HG03565 (cell line): ENCODE measurements at regions not wholly inside any gene's neighbourhood (a gene's known extent, or its start where the extent isn't known, plus 50 kb on each side); places are given as distances from the start of the nearest gene placed in this dataset.

Experiments
- ATAC-seq: cut with Tn5 transposase; IDR thresholded peaks from one replicate; pipeline ENCODE4 v1.9.1; 2021; ENCODE audit warnings: mild to moderate bottlenecking, moderate library complexity; ENCODE audit not compliant: unreplicated experiment

GRCh38 chr1:185581961-185582725 lies 152.0 kb upstream of the HMCN1 start:
- ATAC-seq, result no peak

DNA sequence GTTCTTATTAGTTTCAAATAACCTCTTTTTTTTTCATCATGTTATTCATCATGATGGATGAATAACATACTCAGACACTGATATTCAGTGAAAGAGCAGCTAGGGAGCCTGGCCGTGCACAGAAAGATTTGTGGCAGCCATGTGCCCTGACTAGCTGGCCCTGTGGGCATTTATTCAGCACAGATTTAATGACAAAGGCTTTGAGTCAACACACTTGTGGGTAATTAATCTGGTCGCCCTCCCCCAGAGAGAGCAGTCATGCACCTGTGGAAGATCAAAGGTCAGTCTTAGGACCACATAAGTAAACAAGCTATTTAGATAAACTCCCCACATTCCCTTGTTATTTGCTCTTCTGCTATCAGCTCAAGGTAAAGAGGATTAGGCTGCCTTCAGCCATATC lies 153.2 kb upstream of the HMCN1 start:
- no peak for ATAC-seq

GRCh38 chr1:185578293-185578692 lies 155.9 kb upstream of the HMCN1 start:
- ATAC-seq, result no peak

DNA sequence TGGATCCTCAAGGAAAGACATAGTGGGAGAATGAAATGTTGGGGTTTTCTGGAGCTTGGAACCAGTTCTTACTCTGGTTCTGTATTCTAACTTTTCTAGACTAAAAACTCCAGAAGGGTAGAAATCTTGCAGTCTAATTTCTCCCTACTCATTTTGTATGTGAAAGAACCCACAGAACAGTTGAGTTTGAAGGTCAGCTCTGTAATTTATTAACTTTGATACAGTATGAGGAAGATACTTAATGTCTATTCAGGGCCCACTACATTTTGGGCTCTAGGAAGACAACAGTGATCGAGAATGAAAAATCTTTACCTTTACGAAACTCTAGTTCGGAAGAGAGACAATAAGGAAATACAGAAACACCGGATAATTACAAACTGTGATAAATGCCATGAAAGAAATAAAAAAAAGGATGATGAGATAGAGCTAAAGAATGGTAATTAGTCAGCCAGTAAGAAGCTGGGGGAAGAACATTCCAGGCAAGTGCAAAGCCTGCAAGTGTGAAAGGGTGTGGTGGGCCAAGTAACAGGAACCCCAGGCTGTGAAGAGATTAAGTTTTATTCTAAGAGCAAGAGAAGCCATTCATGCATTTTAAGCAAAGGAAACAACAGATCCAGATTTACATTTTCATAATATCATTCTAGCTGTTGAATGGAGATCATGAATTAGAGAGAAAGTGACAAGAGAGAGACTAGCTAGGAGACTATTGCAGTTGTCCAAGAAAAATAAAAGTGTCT lies 159.9 kb upstream of the HMCN1 start:
- ATAC-seq, result no peak

- ATAC-seq, result no peak
Measured at GRCh38 chr1:185573677-185574076, 160.5 kb upstream of the HMCN1 start.

- no peak for ATAC-seq
Measured at GRCh38 chr1:185573162-185573561, 161.0 kb upstream of the HMCN1 start.

- no peak for ATAC-seq
Measured at GRCh38 chr1:185570962-185571361, 163.2 kb upstream of the HMCN1 start.

DNA sequence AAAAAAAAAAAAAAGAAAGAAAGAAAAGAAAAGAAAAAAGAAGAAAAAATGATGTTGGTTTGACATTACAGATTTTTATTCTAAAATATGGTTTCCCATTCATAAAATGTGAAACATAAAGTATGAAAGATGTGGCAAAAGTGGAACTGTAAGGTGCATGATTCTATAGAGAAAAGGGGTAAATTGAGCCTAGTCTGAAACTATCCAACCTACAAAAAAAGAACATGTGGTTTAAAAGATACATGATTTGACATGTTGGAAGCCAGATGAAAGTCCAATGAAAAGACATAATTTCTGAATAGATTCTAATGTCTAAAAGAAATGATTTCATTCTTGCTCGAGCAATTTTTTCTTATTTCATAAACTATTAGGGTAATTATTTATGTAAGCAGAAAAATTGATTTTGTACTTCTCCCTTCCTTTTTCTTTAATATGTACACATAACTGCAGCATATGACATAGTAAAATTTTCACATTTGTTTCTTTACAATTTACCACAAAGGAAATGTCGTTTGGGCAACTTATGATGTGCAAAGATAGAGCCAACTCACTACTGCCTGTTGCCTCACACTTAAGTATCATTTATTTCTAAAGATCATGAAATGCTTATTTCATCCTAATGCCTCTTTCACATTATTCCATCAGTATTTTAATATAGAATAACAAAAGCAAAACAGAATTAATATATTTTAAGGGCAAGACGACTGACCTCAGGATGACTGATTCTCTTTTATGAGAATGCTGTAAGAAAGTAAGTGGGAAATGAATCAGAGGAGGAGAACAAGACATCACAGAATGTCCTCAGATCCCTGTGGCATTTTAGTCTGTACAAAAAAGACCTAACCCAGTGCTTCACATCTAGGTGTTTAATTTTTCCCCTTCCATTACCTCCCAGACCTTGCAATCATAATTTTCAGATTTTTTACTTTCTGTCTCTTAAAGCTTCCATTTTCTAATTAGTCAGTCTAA lies 165.8 kb upstream of the HMCN1 start:
- ATAC-seq, result no peak

DNA sequence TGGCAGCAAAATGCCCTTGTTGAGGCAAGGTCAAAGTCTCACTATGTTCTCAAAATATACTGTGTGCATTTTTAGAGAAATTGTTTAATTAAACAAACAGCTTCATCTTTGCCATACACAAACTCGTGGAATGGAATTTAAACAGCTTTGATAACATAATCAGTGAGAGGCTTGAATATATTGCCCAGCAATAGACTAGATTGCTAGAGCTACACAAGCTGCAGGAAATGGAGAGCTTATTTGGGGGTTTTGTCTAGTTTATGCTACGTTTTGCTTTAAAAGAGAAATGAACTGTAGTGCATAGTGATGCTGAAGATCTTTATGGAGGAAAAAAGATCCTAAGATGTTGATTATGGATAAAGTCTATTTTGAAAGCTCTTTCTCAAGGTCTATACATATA lies 166.8 kb upstream of the HMCN1 start:
- ATAC-seq, result no peak

DNA sequence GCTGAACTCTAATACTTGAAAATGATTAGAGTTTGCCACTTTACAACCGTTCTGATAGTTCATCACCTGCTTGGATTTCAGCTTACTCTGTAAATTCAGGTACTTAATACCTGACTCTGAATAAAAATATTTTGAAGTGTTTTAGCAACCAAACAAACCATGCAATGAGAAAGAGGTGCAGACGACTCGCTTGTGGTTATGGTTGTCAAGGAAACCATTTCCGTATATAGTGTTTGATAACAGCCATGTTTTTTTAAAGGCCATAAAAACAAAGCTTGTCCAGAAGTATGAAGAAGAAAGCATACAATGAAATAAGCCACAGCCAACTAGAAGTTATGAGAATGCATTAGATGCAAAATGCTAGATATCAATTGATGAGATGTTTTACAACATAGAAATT lies 167.2 kb upstream of the HMCN1 start:
- peak; percentile 42 for ATAC-seq

GRCh38 chr1:185565302-185565701 lies 168.9 kb upstream of the HMCN1 start:
- ATAC-seq, result no peak

GRCh38 chr1:185564816-185565215 lies 169.4 kb upstream of the HMCN1 start:
- no peak for ATAC-seq

DNA sequence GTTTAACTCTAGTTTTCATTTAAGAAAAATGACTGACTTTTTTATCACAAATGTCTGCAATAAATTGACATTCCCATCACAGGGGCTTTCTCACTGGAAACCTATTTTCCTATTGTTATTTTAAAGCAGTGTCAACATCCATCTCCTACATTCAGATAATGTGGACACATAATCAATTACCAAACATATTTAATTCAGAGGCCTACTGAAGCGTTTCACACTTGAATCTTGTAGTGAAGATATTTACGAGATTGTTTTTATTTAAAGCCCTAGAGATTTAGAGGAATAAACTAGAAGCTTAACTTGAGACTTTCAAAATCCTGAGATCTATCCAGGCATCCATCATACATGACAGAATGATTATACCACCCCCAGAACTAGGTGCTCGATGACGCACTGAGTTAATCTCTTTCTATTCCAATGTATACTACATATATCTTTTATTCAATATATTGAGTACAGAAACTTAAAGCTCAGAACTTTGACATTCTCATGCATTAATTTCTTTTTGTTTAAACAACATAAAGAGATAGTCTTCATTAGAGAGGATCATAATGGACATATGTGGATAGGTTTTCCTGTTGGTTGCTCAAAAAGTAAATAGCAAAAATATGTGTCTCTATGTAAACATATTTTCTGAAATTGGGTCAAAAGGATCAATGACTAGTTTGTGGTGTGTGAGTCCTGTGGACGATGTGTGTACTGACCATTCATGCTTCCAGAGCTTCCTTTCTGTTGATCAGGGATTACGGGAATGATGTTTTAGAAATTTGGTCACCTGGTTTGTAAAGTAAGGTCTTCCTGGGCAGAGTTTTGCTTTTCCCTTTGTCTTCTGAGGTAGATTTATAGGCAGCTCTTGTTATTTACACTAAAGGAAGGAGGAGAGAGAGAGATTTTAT lies 171.5 kb upstream of the HMCN1 start:
- ATAC-seq, result no peak

DNA sequence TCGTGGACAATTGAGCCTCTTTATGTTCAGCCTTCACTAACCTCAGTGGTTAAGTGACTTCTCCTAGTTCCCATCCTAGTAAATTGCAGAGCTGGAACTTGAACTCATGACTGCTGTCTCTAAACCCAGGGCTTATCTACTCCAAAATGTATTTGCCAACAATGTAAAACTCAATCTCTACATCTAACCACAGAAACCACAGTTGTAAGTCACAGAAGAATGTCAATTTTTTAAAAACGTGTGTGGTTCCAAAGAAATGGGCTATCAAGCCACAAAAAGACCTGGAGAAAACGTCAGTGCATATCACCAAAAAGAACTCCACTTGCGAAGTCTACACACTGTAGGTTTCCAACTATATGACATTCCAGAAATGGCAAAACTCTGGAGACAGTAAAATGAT lies 172.6 kb upstream of the HMCN1 start:
- ATAC-seq, result no peak

DNA sequence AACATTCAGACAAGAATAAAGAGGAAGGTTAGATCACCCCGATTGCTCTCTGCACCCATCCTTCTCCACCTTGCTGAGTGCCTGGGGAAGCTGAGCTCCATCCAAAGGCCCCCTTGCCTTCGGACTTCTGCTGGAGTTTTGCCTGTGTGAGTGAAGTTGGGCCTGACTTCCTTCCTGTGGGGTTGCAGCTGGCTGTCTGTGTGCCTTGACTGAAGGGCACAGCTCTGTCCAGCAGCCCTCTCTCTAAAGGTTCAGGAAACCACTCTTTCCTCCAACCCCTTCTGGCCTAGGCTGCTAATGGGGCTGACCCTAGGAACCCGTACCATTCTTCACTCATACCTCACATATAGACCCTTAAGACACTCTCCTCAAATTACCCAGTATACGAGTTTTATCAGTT lies 173.4 kb upstream of the HMCN1 start:
- ATAC-seq, result no peak

GRCh38 chr1:185559684-185560331 lies 174.4 kb upstream of the HMCN1 start:
- peak; percentile 99 for ATAC-seq

DNA sequence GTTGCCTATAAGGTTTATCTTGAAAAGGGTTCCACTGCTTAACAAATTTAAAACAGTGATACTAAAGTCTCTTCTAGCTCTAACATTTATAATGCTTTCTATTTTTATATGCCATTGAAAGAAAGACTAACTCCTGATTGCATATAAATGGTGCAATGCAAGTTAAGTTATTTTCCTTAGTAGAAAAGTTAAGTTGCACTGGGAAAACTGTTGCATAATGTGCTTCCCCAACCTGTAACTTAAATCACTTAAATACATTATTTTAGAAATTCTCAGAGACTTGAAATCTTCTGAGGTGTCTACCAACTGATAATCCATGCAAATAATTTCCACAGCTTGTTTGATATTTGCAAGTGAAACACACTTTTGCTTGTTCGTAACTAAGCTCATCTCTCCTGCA lies 175.0 kb upstream of the HMCN1 start:
- ATAC-seq, result no peak

- ATAC-seq, result no peak
Measured at GRCh38 chr1:185556561-185556960, 177.6 kb upstream of the HMCN1 start.

DNA sequence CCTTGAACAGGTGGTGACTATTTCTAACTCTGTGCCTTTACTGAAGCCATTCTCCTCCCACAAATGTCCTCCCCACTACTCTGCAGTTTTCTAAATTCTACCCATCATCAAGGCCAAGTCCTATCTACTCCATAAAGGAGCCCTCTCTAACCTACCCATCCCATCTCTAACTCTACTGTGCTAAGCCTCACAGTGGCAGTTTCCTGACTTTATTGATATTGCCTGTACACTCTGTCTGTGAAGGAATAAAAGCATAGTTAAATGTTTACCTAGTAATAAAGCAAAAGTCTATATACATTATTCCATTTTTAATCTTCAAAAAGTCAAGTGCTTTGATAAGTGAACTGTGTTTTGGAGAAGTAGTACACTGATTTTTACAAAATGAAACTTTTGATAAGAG lies 178.4 kb upstream of the HMCN1 start:
- no peak for ATAC-seq

- no peak for ATAC-seq
Measured at GRCh38 chr1:185551008-185551407, 183.2 kb upstream of the HMCN1 start.
